Keratinocyte (primary cell): ENCODE measurements at regions not wholly inside any gene's neighbourhood (a gene's known extent, or its start where the extent isn't known, plus 50 kb on each side); places are given as distances from the start of the nearest gene placed in this dataset.

Source experiments
- DNase-seq: peaks from one replicate; pipeline ENCODE4 v3.0.0-alpha.2; 2011; ENCODE audit warnings: low read depth, missing footprints, low spot score
- FAIRE-seq: peaks from 2 replicates; lab custom pipeline; 2011; peaks lifted over from hg19 to GRCh38; lab: Jason Lieb, UNC
- H2AFZ ChIP-seq: 2 replicates; pipeline ENCODE4 v1.6.0; 2012; ENCODE audit warnings: low read length, control low read depth, inconsistent platforms; ENCODE audit not compliant: control insufficient read depth
- H3K27ac ChIP-seq: 2 replicates; pipeline ENCODE4 v1.5.1; 2011; ENCODE audit warnings: low read length; ENCODE audit not compliant: control insufficient read depth, insufficient read depth
- H3K27me3 ChIP-seq: 3 replicates; pipeline ENCODE4 v1.6.0; 2011; ENCODE audit warnings: low read length; ENCODE audit not compliant: control insufficient read depth, insufficient read depth; ENCODE audit errors: extremely low read depth
- H3K36me3 ChIP-seq, 2 experiments: 2 replicates in 1 of 2; 3 replicates in 1 of 2; pipeline ENCODE4 v1.5.1; 2011; ENCODE audit warnings: low read length in 2 of 2, mild to moderate bottlenecking in 1 of 2; ENCODE audit not compliant: control insufficient read depth in 2 of 2, insufficient read depth in 2 of 2; ENCODE audit errors: extremely low read depth in 1 of 2
- H3K4me1 ChIP-seq: 3 replicates; pipeline ENCODE4 v1.5.1; 2011; ENCODE audit warnings: low read length; ENCODE audit not compliant: control insufficient read depth, insufficient read depth; ENCODE audit errors: extremely low read depth
- H3K4me2 ChIP-seq: 3 replicates; pipeline ENCODE4 v1.6.0; 2011; ENCODE audit warnings: low read depth, low read length; ENCODE audit not compliant: control insufficient read depth, insufficient read depth; ENCODE audit errors: extremely low read depth
- H3K4me3 ChIP-seq, 3 experiments: fragments of 200-600 bp in 1 of 3; sonication (generic) in 1 of 3; 2 replicates in 2 of 3; 3 replicates in 1 of 3; pipeline ENCODE4 v1.5.1; 2011 to 2016; ENCODE audit warnings: low read length in 3 of 3, mild to moderate bottlenecking in 3 of 3, control low read depth in 2 of 3, inconsistent platforms in 1 of 3, low read depth in 1 of 3, mixed read lengths in 1 of 3, mixed run types in 1 of 3, moderate library complexity in 1 of 3; ENCODE audit not compliant: control insufficient read depth in 2 of 3, insufficient read depth in 2 of 3; ENCODE audit errors: extremely low read depth in 1 of 3
- H3K79me2 ChIP-seq: 2 replicates; pipeline ENCODE4 v1.6.0; 2012; ENCODE audit warnings: low read length; ENCODE audit not compliant: control insufficient read depth, insufficient read depth
- H3K9ac ChIP-seq: 3 replicates; pipeline ENCODE4 v1.6.0; 2011; ENCODE audit warnings: low read length; ENCODE audit not compliant: control insufficient read depth, insufficient read depth; ENCODE audit errors: extremely low read depth
- H3K9me1 ChIP-seq: 3 replicates; pipeline ENCODE4 v1.6.0; 2011; ENCODE audit warnings: low read length; ENCODE audit not compliant: control insufficient read depth, insufficient read depth; ENCODE audit errors: extremely low read depth
- H3K9me3 ChIP-seq: 2 replicates; pipeline ENCODE4 v1.5.1; 2012; ENCODE audit warnings: low read depth, low read length; ENCODE audit not compliant: control insufficient read depth
- H4K20me1 ChIP-seq: 3 replicates; pipeline ENCODE4 v1.6.0; 2011; ENCODE audit warnings: low read length; ENCODE audit not compliant: control insufficient read depth, insufficient read depth; ENCODE audit errors: extremely low read depth
- CTCF ChIP-seq, 3 experiments: IDR thresholded peaks in 1 of 3; conservative IDR thresholded peaks in 1 of 3; optimal IDR thresholded peaks in 1 of 3; 2 replicates in 2 of 3; 3 replicates in 1 of 3; pipeline versions ENCODE3 to v1.5.1; 2011; ENCODE audit warnings: low read length in 3 of 3, mild to moderate bottlenecking in 3 of 3, moderate library complexity in 2 of 3, control low read depth in 1 of 3, inconsistent platforms in 1 of 3; ENCODE audit not compliant: insufficient read depth in 2 of 3; ENCODE audit errors: extremely low read depth in 1 of 3
- EZH2 ChIP-seq: IDR thresholded peaks from one replicate; pipeline ENCODE4 v1.6.1; 2012; ENCODE audit warnings: inconsistent platforms, mild to moderate bottlenecking, low read length, moderate library complexity
- dilution Hi-C: fragments of 300-500 bp; cut with MboI; formaldehyde crosslinking; loops from one replicate; pipeline ENCODE4 v1.7.0; 2020; ENCODE audit warnings: low sequenced_read_pairs; ENCODE audit not compliant: extremely low pct_ligation_motif_present

- Histone ChIP-seq H3K9me1 (no peaks in the 10 kb centered on the region), H3K79me2 (no peaks in the 10 kb centered on the region), H3K36me3 (no peaks in the 10 kb centered on the region), H3K9ac (no peak overlapping the region), H3K9me3 (no peaks in the 10 kb centered on the region), H4K20me1 (no peaks in the 10 kb centered on the region), H3K4me3 (no peak overlapping the region), H3K27ac (no peak overlapping the region), H3K4me2 (no peak overlapping the region), H2AFZ (no peak overlapping the region), H3K27me3 (no peaks in the 10 kb centered on the region), H3K4me1 (no peaks in the 10 kb centered on the region)
- dilution Hi-C loops, result no loop called here
- TF ChIP-seq CTCF (optimal IDR thresholded peaks at IDR 0.05 in 1 of 3, IDR thresholded peaks at IDR 0.05 in 1 of 3, conservative IDR thresholded peaks at IDR 0.05 in 1 of 3; ENCODE audit: extremely low read depth in 1 of 3, insufficient read depth in 2 of 3, low read length in 3 of 3) (no peak), EZH2 (no peak)
- FAIRE-seq (no peak), DNase-seq (no peak)
Observed at GRCh38 chr11:134861490-134862104, 449.6 kb upstream of the B3GAT1 start.

GRCh38 chr11:134858783-134859480, 446.9 kb upstream of the B3GAT1 start:
- DNase-seq (no peak), FAIRE-seq (no peak)
- Histone ChIP-seq H3K4me3 (no peak overlapping the region), H3K36me3 (no peaks in the 10 kb centered on the region), H3K27me3 (no peaks in the 10 kb centered on the region), H3K9me3 (no peaks in the 10 kb centered on the region), H2AFZ (no peak overlapping the region), H3K79me2 (no peaks in the 10 kb centered on the region), H3K4me1 (no peaks in the 10 kb centered on the region), H3K4me2 (no peak overlapping the region), H3K9me1 (no peaks in the 10 kb centered on the region), H3K9ac (no peak overlapping the region), H4K20me1 (no peaks in the 10 kb centered on the region), H3K27ac (no peak overlapping the region)
- no peak for TF ChIP-seq CTCF (optimal IDR thresholded peaks at IDR 0.05 in 1 of 3, IDR thresholded peaks at IDR 0.05 in 1 of 3, conservative IDR thresholded peaks at IDR 0.05 in 1 of 3; ENCODE audit: extremely low read depth in 1 of 3, insufficient read depth in 2 of 3, low read length in 3 of 3)
- TF ChIP-seq EZH2, result no peak
- dilution Hi-C loops, result no loop called here
